WTC11 (cell line): ENCODE measurements at regions not wholly inside any gene's neighbourhood (a gene's known extent, or its start where the extent isn't known, plus 50 kb on each side); places are given as distances from the start of the nearest gene placed in this dataset.
"Not testable (repeated sequence)": the region's sequence is repeated elsewhere in the genome, so short reads cannot be mapped to it uniquely, and the experiment has no call there.

Source experiments
- ATAC-seq: fragments of 200-7000 bp; cut with Tn5 transposase; 2 replicates; pipeline ENCODE4 v1.10.0; 2021; ENCODE audit warnings: mild to moderate bottlenecking, moderate library complexity
- CTCF ChIA-PET: fragments of 300-600 bp; sonication (Branson Sonifier 250); formaldehyde crosslinking; loops from one replicate; lab custom pipeline; 2021; ENCODE audit warnings: antibody characterized with exemption; lab: Charles Lee
- POLR2A ChIA-PET: fragments of 350-600 bp; sonication (Branson Sonifier 250); formaldehyde crosslinking; loops from one replicate; lab custom pipeline; 2021; ENCODE audit warnings: antibody characterized with exemption; lab: Charles Lee
- DNase-seq: peaks from one replicate; pipeline ENCODE4 v3.0.0; 2021; ENCODE audit warnings: low spot score
- H3K27ac Mint-ChIP-seq: 2 replicates; pipeline ENCODE4 v1.8.0; 2021; ENCODE audit warnings: mixed read lengths
- H3K27me3 Mint-ChIP-seq: 2 replicates; pipeline ENCODE4 v1.8.0; 2021; ENCODE audit warnings: low read depth, mild to moderate bottlenecking, moderate library complexity, mixed read lengths
- H3K36me3 Mint-ChIP-seq: 2 replicates; pipeline ENCODE4 v1.8.0; 2021; ENCODE audit warnings: mixed read lengths
- H3K4me1 Mint-ChIP-seq: 2 replicates; pipeline ENCODE4 v1.8.0; 2022; ENCODE audit warnings: mixed read lengths
- H3K4me3 Mint-ChIP-seq: 2 replicates; pipeline ENCODE4 v1.8.0; 2021; ENCODE audit warnings: mild to moderate bottlenecking, moderate library complexity, mixed read lengths
- H3K9me3 Mint-ChIP-seq: 2 replicates; pipeline ENCODE4 v1.8.0; 2021; ENCODE audit warnings: mixed read lengths
- CBFB ChIP-seq: sonication (generic); formaldehyde crosslinking; IDR thresholded peaks from 2 replicates; pipeline ENCODE4 v1.8.1; 2022; ENCODE audit warnings: mild to moderate bottlenecking, low read depth, missing genetic modification reagents
- CTCF ChIP-seq: fragments of 200-600 bp; IDR thresholded peaks from 2 replicates; pipeline ENCODE4 v1.8.0; 2022; ENCODE audit warnings: antibody characterized with exemption
- ELF4 ChIP-seq: sonication (generic); formaldehyde crosslinking; IDR thresholded peaks from 2 replicates; pipeline ENCODE4 v1.8.1; 2022; ENCODE audit warnings: low read depth, mild to moderate bottlenecking, moderate library complexity, missing genetic modification reagents
- EMX1 ChIP-seq: fragments of 250-450 bp; sonication (Bioruptor Pico); IDR thresholded peaks from 2 replicates; pipeline ENCODE4 v1.8.0; 2021; ENCODE audit warnings: mild to moderate bottlenecking
- ERG ChIP-seq: fragments of 250-450 bp; sonication (Bioruptor Pico); IDR thresholded peaks from 2 replicates; pipeline ENCODE4 v1.8.0; 2021; ENCODE audit warnings: mild to moderate bottlenecking
- ESRRA ChIP-seq: sonication (generic); formaldehyde crosslinking; IDR thresholded peaks from 2 replicates; pipeline ENCODE4 v1.8.1; 2022; ENCODE audit warnings: mild to moderate bottlenecking, missing genetic modification reagents, borderline replicate concordance
- GRHL2 ChIP-seq: fragments of 250-450 bp; sonication (Bioruptor Pico); IDR thresholded peaks from 2 replicates; pipeline ENCODE4 v1.8.0; 2022; ENCODE audit warnings: mild to moderate bottlenecking, moderate library complexity; ENCODE audit not compliant: insufficient replicate concordance, severe bottlenecking
- JUN ChIP-seq: sonication (generic); formaldehyde crosslinking; IDR thresholded peaks from 2 replicates; pipeline ENCODE4 v1.8.0; 2023; ENCODE audit warnings: mild to moderate bottlenecking, missing genetic modification reagents
- NR1H2 ChIP-seq: sonication (generic); formaldehyde crosslinking; IDR thresholded peaks from 2 replicates; pipeline ENCODE4 v1.9.0; 2021; ENCODE audit warnings: mild to moderate bottlenecking, moderate library complexity, missing genetic modification reagents
- NR2C2 ChIP-seq: sonication (generic); formaldehyde crosslinking; IDR thresholded peaks from 2 replicates; pipeline ENCODE4 v1.8.0; 2022; ENCODE audit warnings: mild to moderate bottlenecking, missing genetic modification reagents
- OVOL2 ChIP-seq: fragments of 250-450 bp; sonication (Bioruptor Pico); IDR thresholded peaks from 2 replicates; pipeline ENCODE4 v1.9.0; 2021; ENCODE audit warnings: mild to moderate bottlenecking, borderline replicate concordance
- PRRX2 ChIP-seq: fragments of 250-450 bp; sonication (Bioruptor Pico); IDR thresholded peaks from 2 replicates; pipeline ENCODE4 v1.8.0; 2021; ENCODE audit warnings: mild to moderate bottlenecking
- SMAD4 ChIP-seq: sonication (generic); formaldehyde crosslinking; IDR thresholded peaks from 2 replicates; pipeline ENCODE4 v1.8.0; 2022; ENCODE audit warnings: mild to moderate bottlenecking, missing genetic modification reagents
- SOX15 ChIP-seq: fragments of 250-450 bp; sonication (Bioruptor Pico); IDR thresholded peaks from 2 replicates; pipeline ENCODE4 v1.9.0; 2021; ENCODE audit warnings: mild to moderate bottlenecking
- TP53 ChIP-seq: sonication (generic); formaldehyde crosslinking; IDR thresholded peaks from 2 replicates; pipeline ENCODE4 v1.8.1; 2023; ENCODE audit warnings: mild to moderate bottlenecking, missing genetic modification reagents
- ZNF671 ChIP-seq: fragments of 250-450 bp; sonication (Bioruptor Pico); IDR thresholded peaks from 2 replicates; pipeline ENCODE4 v1.8.0; 2021; ENCODE audit warnings: mild to moderate bottlenecking
- TF ChIP-seq, protein P1 (sequence below): sonication (generic); formaldehyde crosslinking; IDR thresholded peaks from 2 replicates; pipeline ENCODE4 v1.8.1; 2023; ENCODE audit warnings: mild to moderate bottlenecking, missing genetic modification reagents, moderate library complexity
- TF ChIP-seq, protein P2 (sequence below): fragments of 250-450 bp; sonication (Bioruptor Pico); IDR thresholded peaks from 2 replicates; pipeline ENCODE4 v2.1.2; 2022; ENCODE audit warnings: mild to moderate bottlenecking, moderate library complexity

- Mint-ChIP-seq H3K36me3 (peaks cover 13% of the 10 kb centered on the region), H3K27ac (no peak overlapping the region), H3K9me3 (peaks cover 37% of the 10 kb centered on the region), H3K27me3 (no peaks in the 10 kb centered on the region), H3K4me3 (no peak overlapping the region), H3K4me1 (no peaks in the 10 kb centered on the region)
- no peak for DNase-seq
- ATAC-seq, result no peak
- ChIA-PET POLR2A (no interaction called here), CTCF (no interaction called here)
- TF ChIP-seq NR1H2 (CRISPR knock-in tag), result no peak
- no peak for TF ChIP-seq EMX1
- TF ChIP-seq CBFB (CRISPR knock-in tag), result no peak
- TF ChIP-seq SOX15 (CRISPR knock-in tag), result no peak
- no peak for TF ChIP-seq JUN (CRISPR knock-in tag)
- TF ChIP-seq ERG (CRISPR knock-in tag), result no peak
- TF ChIP-seq OVOL2 (CRISPR knock-in tag), result no peak
- TF ChIP-seq PRRX2 (CRISPR knock-in tag), result no peak
- no peak for TF ChIP-seq GRHL2 (CRISPR knock-in tag)
These were observed 910.2 kb upstream of the NUDT12 start for GRCh38 chr5:104472811-104473210.

DNA sequence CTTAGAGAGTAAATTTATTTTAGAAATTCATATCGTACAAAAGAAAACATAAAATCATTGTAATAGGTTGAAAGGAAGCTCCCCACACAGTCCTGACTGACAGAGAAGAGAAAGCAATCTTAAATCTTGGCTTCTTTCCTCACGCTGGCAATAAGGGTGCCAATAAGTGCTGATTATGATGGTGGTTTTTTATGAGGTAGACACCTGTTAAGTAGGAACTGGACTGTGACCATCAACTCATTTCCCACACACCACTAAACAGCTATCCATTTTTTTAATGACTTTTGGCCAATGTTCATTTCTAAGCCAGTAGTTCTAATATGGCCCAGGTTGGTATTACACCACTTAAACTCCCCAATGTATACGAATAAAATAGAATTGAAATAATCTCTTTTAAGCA, 893.5 kb upstream of the NUDT12 start:
- H3K36me3 Mint-ChIP-seq, result peaks cover 6% of the 10 kb centered on the region; the same call in 1 of the 2 replicates
- ATAC-seq (no peak), DNase-seq (no peak)
- ChIA-PET CTCF (no interaction called here), POLR2A (no interaction called here)
- H3K4me1 Mint-ChIP-seq, result peaks cover 11% of the 10 kb centered on the region
- no peak overlapping the region for H3K4me3 Mint-ChIP-seq
- H3K9me3 Mint-ChIP-seq, result peaks cover 12% of the 10 kb centered on the region
- H3K27me3 Mint-ChIP-seq, result no peaks in the 10 kb centered on the region
- no peak overlapping the region for H3K27ac Mint-ChIP-seq
- TF ChIP-seq GRHL2 (CRISPR knock-in tag) (no peak), ESRRA (CRISPR knock-in tag) (no peak), ZNF671 (no peak), ELF4 (CRISPR knock-in tag) (no peak), ERG (CRISPR knock-in tag) (no peak), TP53 (no peak), CTCF (no peak)
- TF ChIP-seq, protein P1, sequence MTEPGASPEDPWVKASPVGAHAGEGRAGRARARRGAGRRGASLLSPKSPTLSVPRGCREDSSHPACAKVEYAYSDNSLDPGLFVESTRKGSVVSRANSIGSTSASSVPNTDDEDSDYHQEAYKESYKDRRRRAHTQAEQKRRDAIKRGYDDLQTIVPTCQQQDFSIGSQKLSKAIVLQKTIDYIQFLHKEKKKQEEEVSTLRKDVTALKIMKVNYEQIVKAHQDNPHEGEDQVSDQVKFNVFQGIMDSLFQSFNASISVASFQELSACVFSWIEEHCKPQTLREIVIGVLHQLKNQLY (CRISPR knock-in tag), result no peak
- TF ChIP-seq, protein P2, sequence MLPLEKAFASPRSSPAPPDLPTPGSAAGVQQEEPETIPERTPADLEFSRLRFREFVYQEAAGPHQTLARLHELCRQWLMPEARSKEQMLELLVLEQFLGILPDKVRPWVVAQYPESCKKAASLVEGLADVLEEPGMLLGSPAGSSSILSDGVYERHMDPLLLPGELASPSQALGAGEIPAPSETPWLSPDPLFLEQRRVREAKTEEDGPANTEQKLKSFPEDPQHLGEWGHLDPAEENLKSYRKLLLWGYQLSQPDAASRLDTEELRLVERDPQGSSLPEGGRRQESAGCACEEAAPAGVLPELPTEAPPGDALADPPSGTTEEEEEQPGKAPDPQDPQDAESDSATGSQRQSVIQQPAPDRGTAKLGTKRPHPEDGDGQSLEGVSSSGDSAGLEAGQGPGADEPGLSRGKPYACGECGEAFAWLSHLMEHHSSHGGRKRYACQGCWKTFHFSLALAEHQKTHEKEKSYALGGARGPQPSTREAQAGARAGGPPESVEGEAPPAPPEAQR (CRISPR knock-in tag), result no peak
- TF ChIP-seq, all 79 proteins: peak for 0

DNA sequence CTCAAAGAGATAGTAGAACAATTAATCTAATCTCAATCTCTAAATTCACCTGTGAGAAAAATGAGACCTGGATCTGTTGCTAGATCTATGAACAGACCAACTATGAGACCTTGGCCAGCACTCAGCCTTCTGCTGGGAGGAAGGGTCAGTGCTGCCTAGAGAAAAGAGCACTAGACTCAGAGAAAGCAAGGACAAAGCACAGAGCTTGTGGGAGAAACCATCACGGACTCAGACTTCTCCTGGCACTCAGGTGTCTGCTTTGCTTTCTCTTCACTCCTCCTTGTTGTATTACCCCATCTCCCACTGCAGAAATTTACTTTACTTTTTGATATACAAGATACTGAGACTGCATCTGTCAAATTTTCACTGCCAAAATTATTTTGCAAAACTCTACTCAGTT, 890.0 kb upstream of the NUDT12 start:
- peak; percentile 22; the same call in 1 of the 2 replicates for ATAC-seq
- peak overlapping the region; percentile 72 for H3K4me3 Mint-ChIP-seq
- CTCF ChIA-PET, result no interaction called here

DNA sequence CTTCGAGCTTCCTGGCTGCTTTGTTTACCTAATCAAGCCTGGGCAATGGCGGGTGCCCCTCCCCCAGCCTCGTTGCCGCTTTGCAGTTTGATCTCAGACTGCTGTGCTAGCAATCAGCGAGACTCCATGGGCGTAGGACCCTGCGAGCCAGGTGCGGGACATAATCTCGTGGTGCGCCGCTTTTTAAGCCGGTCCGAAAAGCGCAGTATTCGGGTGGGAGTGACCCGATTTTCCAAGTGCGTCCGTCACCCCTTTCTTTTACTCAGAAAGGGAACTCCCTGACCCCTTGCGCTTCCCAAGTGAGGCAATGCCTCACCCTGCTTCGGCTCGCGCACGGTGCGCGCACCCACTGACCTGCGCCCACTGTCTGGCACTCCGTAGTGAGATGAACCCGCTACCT, 889.3 kb upstream of the NUDT12 start:
- DNase-seq, result peak; percentile 15
- CTCF ChIA-PET, H3K27me3 Mint-ChIP-seq, ATAC-seq, POLR2A ChIA-PET: not testable (repeated sequence)
- peak overlapping the region; percentile 94 for H3K27ac Mint-ChIP-seq
- peaks cover 11% of the 10 kb centered on the region for H3K4me1 Mint-ChIP-seq
- H3K4me3 Mint-ChIP-seq, result peak overlapping the region; percentile 72
- peaks cover 12% of the 10 kb centered on the region for H3K9me3 Mint-ChIP-seq
- peaks cover 10% of the 10 kb centered on the region for H3K36me3 Mint-ChIP-seq

More for the DNA sequence above, 890.0 kb upstream of the NUDT12 start:
- Mint-ChIP-seq H3K9me3 (peaks cover 12% of the 10 kb centered on the region), H3K4me1 (peaks cover 11% of the 10 kb centered on the region), H3K27me3 (no peaks in the 10 kb centered on the region), H3K36me3 (peaks cover 10% of the 10 kb centered on the region), H3K27ac (peak overlapping the region; percentile 94)
- no peak for TF ChIP-seq NR2C2 (CRISPR knock-in tag)
- TF ChIP-seq SMAD4 (CRISPR knock-in tag), result no peak
- POLR2A ChIA-PET, result no interaction called here
- no peak for DNase-seq
